Neural progenitor cell (in vitro differentiated cells): ENCODE measurements at regions not wholly inside any gene's neighbourhood (a gene's known extent, or its start where the extent isn't known, plus 50 kb on each side); places are given as distances from the start of the nearest gene placed in this dataset.

ENCODE experiments used
- DNase-seq: peaks from one replicate; pipeline ENCODE4 v3.0.0-alpha.2; 2016; ENCODE audit warnings: low spot score
- H2AFZ ChIP-seq: fragments of 200-600 bp; sonication (generic); replicated peaks from 2 replicates; pipeline ENCODE4 v1.6.1; 2016; ENCODE audit warnings: antibody characterized with exemption
- H3F3A ChIP-seq: fragments of 200-600 bp; sonication (generic); 2 replicates; pipeline ENCODE4 v1.6.1; 2016; ENCODE audit warnings: antibody characterized with exemption, low read depth
- H3K27ac ChIP-seq: fragments of 200-600 bp; sonication (generic); 2 replicates; pipeline ENCODE4 v1.5.1; 2016; ENCODE audit warnings: mild to moderate bottlenecking
- H3K27me3 ChIP-seq: fragments of 200-600 bp; sonication (generic); 2 replicates; pipeline ENCODE4 v1.6.1; 2016; ENCODE audit warnings: mild to moderate bottlenecking, moderate library complexity
- H3K36me3 ChIP-seq: fragments of 200-600 bp; sonication (generic); 2 replicates; pipeline ENCODE4 v1.5.1; 2016
- H3K4me1 ChIP-seq: fragments of 200-600 bp; sonication (generic); 2 replicates; pipeline ENCODE4 v1.6.1; 2016; ENCODE audit warnings: mixed run types
- H3K4me2 ChIP-seq: fragments of 200-600 bp; sonication (generic); 2 replicates; pipeline ENCODE4 v1.6.1; 2016
- H3K4me3 ChIP-seq: fragments of 200-600 bp; sonication (generic); 2 replicates; pipeline ENCODE4 v1.5.1; 2016
- H3K79me2 ChIP-seq: fragments of 200-600 bp; sonication (generic); 2 replicates; pipeline ENCODE4 v1.6.1; 2016; ENCODE audit warnings: low read depth
- H3K9ac ChIP-seq: fragments of 200-600 bp; sonication (generic); 2 replicates; pipeline ENCODE4 v1.6.1; 2016
- H3K9me3 ChIP-seq: fragments of 200-600 bp; sonication (generic); 2 replicates; pipeline ENCODE4 v1.5.1; 2016; ENCODE audit warnings: low read depth
- H4K20me1 ChIP-seq: fragments of 200-600 bp; sonication (generic); 2 replicates; pipeline ENCODE4 v1.6.1; 2016; ENCODE audit warnings: low read depth
- H3K27ac Mint-ChIP-seq: 3 replicates; pipeline ENCODE4 v1.8.0; 2021; ENCODE audit warnings: mixed read lengths
- H3K27me3 Mint-ChIP-seq: 2 replicates; pipeline ENCODE4 v1.8.0; 2022; ENCODE audit warnings: low read depth, mild to moderate bottlenecking, inconsistent platforms, moderate library complexity, mixed read lengths; ENCODE audit not compliant: insufficient read depth
- H3K36me3 Mint-ChIP-seq: 3 replicates; pipeline ENCODE4 v1.8.0; 2021; ENCODE audit warnings: mixed read lengths
- H3K4me1 Mint-ChIP-seq: 3 replicates; pipeline ENCODE4 v1.8.0; 2021; ENCODE audit warnings: mixed read lengths
- H3K4me3 Mint-ChIP-seq: 3 replicates; pipeline ENCODE4 v1.8.0; 2021; ENCODE audit warnings: mild to moderate bottlenecking, moderate library complexity, mixed read lengths
- H3K9me3 Mint-ChIP-seq: 3 replicates; pipeline ENCODE4 v1.8.0; 2020; ENCODE audit warnings: mixed read lengths
- CTCF ChIP-seq: fragments of 200-600 bp; sonication (generic); IDR thresholded peaks from 2 replicates; pipeline ENCODE4 v1.5.1; 2017; ENCODE audit warnings: antibody characterized with exemption, mild to moderate bottlenecking
- EZH2 ChIP-seq: fragments of 200-600 bp; sonication (generic); IDR thresholded peaks from 2 replicates; pipeline ENCODE4 v1.6.1; 2017; ENCODE audit warnings: antibody characterized with exemption, mild to moderate bottlenecking, moderate library complexity
- EZH2phosphoT487 ChIP-seq: fragments of 200-600 bp; sonication (generic); IDR thresholded peaks from 2 replicates; pipeline ENCODE4 v1.6.1; 2017; ENCODE audit warnings: antibody characterized with exemption

DNA sequence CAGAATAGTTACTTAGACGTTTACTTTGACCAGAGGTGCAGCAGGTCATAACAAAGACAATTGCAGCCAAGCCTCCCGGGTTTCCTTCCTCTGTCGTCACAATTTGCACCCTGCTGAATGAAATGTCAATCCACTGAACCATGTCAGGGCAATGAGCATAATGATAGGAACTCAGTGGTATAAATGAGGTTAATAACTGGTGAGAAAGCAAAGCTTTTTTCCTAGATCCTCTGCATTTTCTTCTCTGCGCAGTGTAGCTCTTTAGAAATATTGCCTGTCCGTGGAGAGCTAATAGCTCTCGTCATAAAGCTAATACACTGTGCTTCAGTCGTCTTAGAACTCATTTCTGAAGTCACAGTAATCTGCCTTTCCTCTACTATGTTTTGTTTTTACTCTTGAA, 1960.1 kb upstream of the ADGRL3 start:
- Histone ChIP-seq H2AFZ (peak overlapping the region; percentile 36), H3K9me3 (no peaks in the 10 kb centered on the region), H3K36me3 (no peaks in the 10 kb centered on the region), H4K20me1 (no peaks in the 10 kb centered on the region), H3K27ac (peak overlapping the region; percentile 36), H3K79me2 (no peaks in the 10 kb centered on the region), H3K4me2 (peak overlapping the region; percentile 48), H3K4me3 (no peak overlapping the region), H3K4me1 (peaks cover 19% of the 10 kb centered on the region), H3K9ac (no peak overlapping the region), H3F3A (peaks cover 6% of the 10 kb centered on the region), H3K27me3 (no peaks in the 10 kb centered on the region)
- TF ChIP-seq EZH2 (no peak), CTCF (no peak), EZH2phosphoT487 (no peak)
- Mint-ChIP-seq H3K36me3 (peaks cover 2% of the 10 kb centered on the region), H3K27ac (peak overlapping the region; percentile 39), H3K9me3 (peaks cover 23% of the 10 kb centered on the region), H3K4me3 (no peak overlapping the region), H3K4me1 (peaks cover 23% of the 10 kb centered on the region), H3K27me3 (peaks cover 7% of the 10 kb centered on the region)
- peak; percentile 19 for DNase-seq

DNA sequence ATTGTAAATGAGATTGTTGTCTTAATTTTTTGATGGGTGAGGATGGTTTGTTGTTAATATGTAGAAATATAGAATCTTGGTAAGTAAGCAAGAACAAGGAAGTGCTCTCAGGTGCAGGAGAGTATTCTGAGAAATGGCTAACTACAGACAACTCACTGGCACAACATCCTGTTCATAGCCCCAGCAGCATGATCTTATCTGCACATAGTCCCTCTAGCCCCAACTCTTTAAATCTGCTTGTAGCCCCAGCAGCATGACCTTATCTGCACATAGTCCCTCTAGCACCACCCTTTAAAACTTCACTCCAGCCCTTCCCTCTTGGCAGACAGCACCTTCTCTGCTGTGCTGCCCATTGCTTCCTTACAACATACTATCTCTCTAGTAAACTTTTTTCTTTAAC, 1957.1 kb upstream of the ADGRL3 start:
- Histone ChIP-seq H3K9me3 (no peaks in the 10 kb centered on the region), H3K27me3 (no peaks in the 10 kb centered on the region), H3K4me2 (no peak overlapping the region), H3K9ac (no peak overlapping the region), H3K27ac (no peak overlapping the region), H3K4me1 (peaks cover 19% of the 10 kb centered on the region), H4K20me1 (no peaks in the 10 kb centered on the region), H3K36me3 (no peaks in the 10 kb centered on the region), H2AFZ (no peak overlapping the region), H3F3A (peaks cover 6% of the 10 kb centered on the region), H3K4me3 (no peak overlapping the region), H3K79me2 (no peaks in the 10 kb centered on the region)
- Mint-ChIP-seq H3K27ac (no peak overlapping the region), H3K9me3 (peaks cover 24% of the 10 kb centered on the region), H3K27me3 (peaks cover 7% of the 10 kb centered on the region), H3K4me3 (no peak overlapping the region), H3K4me1 (peaks cover 23% of the 10 kb centered on the region), H3K36me3 (peaks cover 2% of the 10 kb centered on the region)
- TF ChIP-seq CTCF: no peak
- no peak for TF ChIP-seq EZH2phosphoT487
- TF ChIP-seq EZH2: no peak
- DNase-seq: no peak

DNA sequence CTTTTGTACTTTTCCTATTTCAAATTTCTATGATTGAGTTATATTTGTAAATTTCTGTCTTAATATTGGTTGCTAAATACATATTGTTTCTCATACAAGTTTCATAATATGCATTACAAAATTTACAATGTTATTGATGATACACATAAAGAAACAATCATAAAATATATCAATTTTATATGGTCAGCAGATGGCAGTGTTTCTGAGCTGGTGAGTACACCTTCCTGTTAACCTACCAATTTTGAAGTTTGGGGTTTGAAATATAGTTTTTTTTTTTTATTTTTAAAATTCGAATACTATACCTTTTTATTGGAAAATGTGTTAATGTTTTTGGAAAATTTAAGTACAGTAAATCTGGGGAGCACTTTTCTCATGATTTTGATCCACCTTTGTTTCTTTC, 1953.1 kb upstream of the ADGRL3 start:
- H3K27me3 Mint-ChIP-seq: peaks cover 4% of the 10 kb centered on the region

More for the DNA sequence above, 1953.1 kb upstream of the ADGRL3 start:
- Mint-ChIP-seq H3K27ac (no peak overlapping the region), H3K9me3 (peaks cover 19% of the 10 kb centered on the region), H3K4me1 (peaks cover 7% of the 10 kb centered on the region), H3K4me3 (no peak overlapping the region), H3K36me3 (peaks cover 2% of the 10 kb centered on the region)
- Histone ChIP-seq H3K9me3 (no peaks in the 10 kb centered on the region), H3K4me2 (no peak overlapping the region), H3K4me1 (peaks cover 17% of the 10 kb centered on the region), H3K27ac (no peak overlapping the region), H4K20me1 (no peaks in the 10 kb centered on the region), H3K27me3 (no peaks in the 10 kb centered on the region), H3F3A (no peaks in the 10 kb centered on the region), H3K9ac (no peak overlapping the region), H2AFZ (no peak overlapping the region), H3K36me3 (no peaks in the 10 kb centered on the region), H3K4me3 (no peak overlapping the region), H3K79me2 (no peaks in the 10 kb centered on the region)
- TF ChIP-seq CTCF: peak; percentile 52
- TF ChIP-seq EZH2phosphoT487: no peak
- no peak for DNase-seq
